Neural progenitor cell (in vitro differentiated cells): ENCODE measurements at regions not wholly inside any gene's neighbourhood (a gene's known extent, or its start where the extent isn't known, plus 50 kb on each side); places are given as distances from the start of the nearest gene placed in this dataset.
"Not testable (repeated sequence)": the region's sequence is repeated elsewhere in the genome, so short reads cannot be mapped to it uniquely, and the experiment has no call there.

Experiments used
- DNase-seq: peaks from one replicate; pipeline ENCODE4 v3.0.0-alpha.2; 2016; ENCODE audit warnings: low spot score
- H2AFZ ChIP-seq: fragments of 200-600 bp; sonication (generic); replicated peaks from 2 replicates; pipeline ENCODE4 v1.6.1; 2016; ENCODE audit warnings: antibody characterized with exemption
- H3F3A ChIP-seq: fragments of 200-600 bp; sonication (generic); 2 replicates; pipeline ENCODE4 v1.6.1; 2016; ENCODE audit warnings: antibody characterized with exemption, low read depth
- H3K27ac ChIP-seq: fragments of 200-600 bp; sonication (generic); 2 replicates; pipeline ENCODE4 v1.5.1; 2016; ENCODE audit warnings: mild to moderate bottlenecking
- H3K27me3 ChIP-seq: fragments of 200-600 bp; sonication (generic); 2 replicates; pipeline ENCODE4 v1.6.1; 2016; ENCODE audit warnings: mild to moderate bottlenecking, moderate library complexity
- H3K36me3 ChIP-seq: fragments of 200-600 bp; sonication (generic); 2 replicates; pipeline ENCODE4 v1.5.1; 2016
- H3K4me1 ChIP-seq: fragments of 200-600 bp; sonication (generic); 2 replicates; pipeline ENCODE4 v1.6.1; 2016; ENCODE audit warnings: mixed run types
- H3K4me2 ChIP-seq: fragments of 200-600 bp; sonication (generic); 2 replicates; pipeline ENCODE4 v1.6.1; 2016
- H3K4me3 ChIP-seq: fragments of 200-600 bp; sonication (generic); 2 replicates; pipeline ENCODE4 v1.5.1; 2016
- H3K79me2 ChIP-seq: fragments of 200-600 bp; sonication (generic); 2 replicates; pipeline ENCODE4 v1.6.1; 2016; ENCODE audit warnings: low read depth
- H3K9ac ChIP-seq: fragments of 200-600 bp; sonication (generic); 2 replicates; pipeline ENCODE4 v1.6.1; 2016
- H3K9me3 ChIP-seq: fragments of 200-600 bp; sonication (generic); 2 replicates; pipeline ENCODE4 v1.5.1; 2016; ENCODE audit warnings: low read depth
- H4K20me1 ChIP-seq: fragments of 200-600 bp; sonication (generic); 2 replicates; pipeline ENCODE4 v1.6.1; 2016; ENCODE audit warnings: low read depth
- H3K27ac Mint-ChIP-seq: 3 replicates; pipeline ENCODE4 v1.8.0; 2021; ENCODE audit warnings: mixed read lengths
- H3K27me3 Mint-ChIP-seq: 2 replicates; pipeline ENCODE4 v1.8.0; 2022; ENCODE audit warnings: low read depth, mild to moderate bottlenecking, inconsistent platforms, moderate library complexity, mixed read lengths; ENCODE audit not compliant: insufficient read depth
- H3K36me3 Mint-ChIP-seq: 3 replicates; pipeline ENCODE4 v1.8.0; 2021; ENCODE audit warnings: mixed read lengths
- H3K4me1 Mint-ChIP-seq: 3 replicates; pipeline ENCODE4 v1.8.0; 2021; ENCODE audit warnings: mixed read lengths
- H3K4me3 Mint-ChIP-seq: 3 replicates; pipeline ENCODE4 v1.8.0; 2021; ENCODE audit warnings: mild to moderate bottlenecking, moderate library complexity, mixed read lengths
- H3K9me3 Mint-ChIP-seq: 3 replicates; pipeline ENCODE4 v1.8.0; 2020; ENCODE audit warnings: mixed read lengths
- CTCF ChIP-seq: fragments of 200-600 bp; sonication (generic); IDR thresholded peaks from 2 replicates; pipeline ENCODE4 v1.5.1; 2017; ENCODE audit warnings: antibody characterized with exemption, mild to moderate bottlenecking
- EZH2 ChIP-seq: fragments of 200-600 bp; sonication (generic); IDR thresholded peaks from 2 replicates; pipeline ENCODE4 v1.6.1; 2017; ENCODE audit warnings: antibody characterized with exemption, mild to moderate bottlenecking, moderate library complexity
- EZH2phosphoT487 ChIP-seq: fragments of 200-600 bp; sonication (generic); IDR thresholded peaks from 2 replicates; pipeline ENCODE4 v1.6.1; 2017; ENCODE audit warnings: antibody characterized with exemption

GRCh38 chr4:159926871-159927270, 824.0 kb downstream of the RAPGEF2 start:
- Mint-ChIP-seq H3K9me3 (peaks cover 29% of the 10 kb centered on the region), H3K27ac (no peak overlapping the region), H3K36me3 (peaks cover 3% of the 10 kb centered on the region), H3K4me3 (no peak overlapping the region), H3K27me3 (peaks cover 6% of the 10 kb centered on the region), H3K4me1 (no peaks in the 10 kb centered on the region)
- H3K4me3 ChIP-seq: no peak overlapping the region
- H3K79me2 ChIP-seq: no peaks in the 10 kb centered on the region
- no peak for TF ChIP-seq CTCF
- no peak for TF ChIP-seq EZH2phosphoT487
- TF ChIP-seq EZH2: no peak
- no peak for DNase-seq
- no peak overlapping the region for H3K9ac ChIP-seq
- H3K9me3 ChIP-seq: no peaks in the 10 kb centered on the region
- H3K27me3 ChIP-seq: no peaks in the 10 kb centered on the region
- H2AFZ ChIP-seq: no peak overlapping the region
- no peaks in the 10 kb centered on the region for H3F3A ChIP-seq
- no peak overlapping the region for H3K4me2 ChIP-seq
- no peaks in the 10 kb centered on the region for H4K20me1 ChIP-seq
- no peak overlapping the region for H3K27ac ChIP-seq
- no peaks in the 10 kb centered on the region for H3K4me1 ChIP-seq
- H3K36me3 ChIP-seq: no peaks in the 10 kb centered on the region

GRCh38 chr4:159927781-159928180, 824.9 kb downstream of the RAPGEF2 start:
- Histone ChIP-seq H3K9ac (no peak overlapping the region), H3K4me1 (no peaks in the 10 kb centered on the region), H3K4me3 (no peak overlapping the region), H4K20me1 (no peaks in the 10 kb centered on the region), H2AFZ (no peak overlapping the region), H3K9me3 (no peaks in the 10 kb centered on the region), H3K27ac (no peak overlapping the region), H3F3A (no peaks in the 10 kb centered on the region), H3K36me3 (no peaks in the 10 kb centered on the region), H3K27me3 (no peaks in the 10 kb centered on the region), H3K79me2 (no peaks in the 10 kb centered on the region), H3K4me2 (no peak overlapping the region)
- no peaks in the 10 kb centered on the region for H3K4me1 Mint-ChIP-seq
- H3K27ac Mint-ChIP-seq: no peak overlapping the region
- H3K9me3 Mint-ChIP-seq: peaks cover 32% of the 10 kb centered on the region
- H3K36me3 Mint-ChIP-seq: peaks cover 3% of the 10 kb centered on the region
- peaks cover 7% of the 10 kb centered on the region for H3K27me3 Mint-ChIP-seq
- TF ChIP-seq EZH2phosphoT487: no peak
- no peak for TF ChIP-seq CTCF
- TF ChIP-seq EZH2: no peak
- H3K4me3 Mint-ChIP-seq: no peak overlapping the region
- no peak for DNase-seq

- H3K9ac ChIP-seq, H3K27me3 Mint-ChIP-seq, H3F3A ChIP-seq, H3K4me1 Mint-ChIP-seq, H3K36me3 Mint-ChIP-seq, H3K4me3 Mint-ChIP-seq, H3K4me2 ChIP-seq, H3K9me3 ChIP-seq, H3K36me3 ChIP-seq, DNase-seq, H4K20me1 ChIP-seq, H3K27me3 ChIP-seq, H3K4me1 ChIP-seq, H3K27ac ChIP-seq, H3K79me2 ChIP-seq, H3K27ac Mint-ChIP-seq, H2AFZ ChIP-seq, H3K4me3 ChIP-seq: not testable (repeated sequence)
- H3K9me3 Mint-ChIP-seq: peaks cover 32% of the 10 kb centered on the region
Measured at GRCh38 chr4:159934602-159935001, 831.7 kb downstream of the RAPGEF2 start.

GRCh38 chr4:159937595-159937994, 834.7 kb downstream of the RAPGEF2 start:
- Histone ChIP-seq H3K4me3 (no peak overlapping the region), H4K20me1 (no peaks in the 10 kb centered on the region), H2AFZ (no peak overlapping the region), H3K79me2 (no peaks in the 10 kb centered on the region), H3K9me3 (no peaks in the 10 kb centered on the region), H3K27me3 (no peaks in the 10 kb centered on the region), H3K4me1 (peaks cover 4% of the 10 kb centered on the region), H3F3A (no peaks in the 10 kb centered on the region), H3K36me3 (peaks cover 3% of the 10 kb centered on the region), H3K4me2 (no peak overlapping the region), H3K27ac (no peak overlapping the region), H3K9ac (no peak overlapping the region)
- Mint-ChIP-seq H3K4me1 (peaks cover 3% of the 10 kb centered on the region), H3K36me3 (no peaks in the 10 kb centered on the region), H3K9me3 (peaks cover 28% of the 10 kb centered on the region), H3K4me3 (no peak overlapping the region), H3K27me3 (no peaks in the 10 kb centered on the region), H3K27ac (no peak overlapping the region)
- no peak for DNase-seq
- TF ChIP-seq EZH2 (no peak), CTCF (no peak), EZH2phosphoT487 (no peak)

GRCh38 chr4:159939681-159940080, 836.8 kb downstream of the RAPGEF2 start:
- H3K4me2 ChIP-seq, H3K27ac ChIP-seq, H2AFZ ChIP-seq, H3K4me1 Mint-ChIP-seq, H3K27me3 Mint-ChIP-seq, H3K27me3 ChIP-seq, H3K4me3 Mint-ChIP-seq, H3K27ac Mint-ChIP-seq, DNase-seq, H3K9me3 ChIP-seq, H3K36me3 Mint-ChIP-seq, H3K79me2 ChIP-seq, H3K4me3 ChIP-seq, H3K36me3 ChIP-seq, H3K9ac ChIP-seq, H4K20me1 ChIP-seq: not testable (repeated sequence)
- H3K9me3 Mint-ChIP-seq: peaks cover 24% of the 10 kb centered on the region
- Histone ChIP-seq H3K4me1 (peaks cover 12% of the 10 kb centered on the region), H3F3A (peaks cover 10% of the 10 kb centered on the region)
